Liver (tissue), 8 donors: ENCODE measurements at regions not wholly inside any gene's neighbourhood (a gene's known extent, or its start where the extent isn't known, plus 50 kb on each side); places are given as distances from the start of the nearest gene placed in this dataset.

ENCODE experiments used
- DNase-seq: peaks from one replicate; pipeline ENCODE4 v3.0.0-alpha.2; 2017; ENCODE audit warnings: low spot score
- H3K27ac ChIP-seq, 2 donors: one replicate each; pipeline ENCODE4 v1.7.0; 2013; ENCODE audit warnings: inconsistent platforms in 2 of 2, low read length in 2 of 2, control low read depth in 1 of 2, low read depth in 1 of 2, mild to moderate bottlenecking in 1 of 2
- H3K27me3 ChIP-seq, 4 donors: one replicate each; pipeline versions ENCODE4 v1.6.1 to v1.7.0; 2013; ENCODE audit warnings: low read length in 3 of 4, inconsistent platforms in 1 of 4, mild to moderate bottlenecking in 1 of 4, moderate library complexity in 1 of 4; ENCODE audit not compliant: control insufficient read depth in 4 of 4, insufficient read depth in 4 of 4
- H3K36me3 ChIP-seq, 4 donors: one replicate each; pipeline versions ENCODE4 v1.6.1 to v1.7.0; 2013; ENCODE audit warnings: low read length in 3 of 4, mild to moderate bottlenecking in 3 of 4, low read depth in 1 of 4, moderate library complexity in 1 of 4; ENCODE audit not compliant: control insufficient read depth in 4 of 4, insufficient read depth in 3 of 4
- H3K4me1 ChIP-seq, 4 donors: one replicate each; pipeline versions ENCODE4 v1.6.1 to v1.7.0; 2013; ENCODE audit warnings: low read length in 3 of 4, mild to moderate bottlenecking in 3 of 4, moderate library complexity in 1 of 4; ENCODE audit not compliant: control insufficient read depth in 4 of 4, insufficient read depth in 4 of 4
- H3K4me3 ChIP-seq, 3 donors: one replicate each; pipeline versions ENCODE4 v1.6.1 to v1.7.0; 2013; ENCODE audit warnings: low read length in 3 of 3, control low read depth in 1 of 3, low read depth in 1 of 3, mild to moderate bottlenecking in 1 of 3
- H3K9ac ChIP-seq, 2 donors: one replicate each; pipeline ENCODE4 v1.7.0; 2013; ENCODE audit warnings: low read length in 2 of 2, mild to moderate bottlenecking in 2 of 2, moderate library complexity in 2 of 2, control low read depth in 1 of 2, low read depth in 1 of 2
- H3K9me3 ChIP-seq, 4 donors: one replicate each; pipeline versions ENCODE4 v1.6.1 to v1.7.0; 2013; ENCODE audit warnings: low read length in 3 of 4; ENCODE audit not compliant: control insufficient read depth in 4 of 4
- EGR1 ChIP-seq, 2 donors: IDR thresholded peaks; 2 replicates each; pipeline ENCODE4 v1.6.1; 2016 to 2018; ENCODE audit warnings: antibody characterized with exemption in 2 of 2, low read depth in 2 of 2
- FOXA1 ChIP-seq: IDR thresholded peaks from 2 replicates; pipeline ENCODE4 v1.6.1; 2016; ENCODE audit warnings: antibody characterized with exemption
- FOXA2 ChIP-seq: IDR thresholded peaks from 2 replicates; pipeline ENCODE4 v1.6.1; 2016; ENCODE audit warnings: antibody characterized with exemption
- GABPA ChIP-seq, 2 donors: IDR thresholded peaks in 1 of 2; conservative IDR thresholded peaks in 1 of 2; 2 replicates each; pipeline ENCODE4 v1.6.1; 2016; ENCODE audit warnings: antibody characterized with exemption in 2 of 2, mild to moderate bottlenecking in 1 of 2, moderate library complexity in 1 of 2
- HNF4A ChIP-seq, 2 donors: conservative IDR thresholded peaks; 2 replicates each; pipeline ENCODE4 v1.6.1; 2016; ENCODE audit warnings: antibody characterized with exemption in 2 of 2, mild to moderate bottlenecking in 2 of 2
- HNF4G ChIP-seq: IDR thresholded peaks from 2 replicates; pipeline ENCODE4 v1.6.1; 2016; ENCODE audit warnings: antibody characterized with exemption
- JUND ChIP-seq, 2 donors: IDR thresholded peaks; 2 replicates each; pipeline ENCODE4 v1.6.1; 2016; ENCODE audit warnings: antibody characterized with exemption in 2 of 2
- NR2F2 ChIP-seq: IDR thresholded peaks from 2 replicates; pipeline ENCODE4 v1.6.1; 2016; ENCODE audit warnings: antibody characterized with exemption
- RAD21 ChIP-seq, 2 donors: IDR thresholded peaks; 2 replicates each; pipeline ENCODE4 v1.6.1; 2016; ENCODE audit warnings: antibody characterized with exemption in 2 of 2, mild to moderate bottlenecking in 2 of 2
- SP1 ChIP-seq: IDR thresholded peaks from 2 replicates; pipeline ENCODE4 v1.6.1; 2018; ENCODE audit warnings: antibody characterized with exemption, mild to moderate bottlenecking
- YY1 ChIP-seq: IDR thresholded peaks from 2 replicates; pipeline ENCODE4 v1.6.1; 2016; ENCODE audit warnings: antibody characterized with exemption, mild to moderate bottlenecking
- WGBS: extraction: QIAGEN DNeasy Blood & Tissue Kit; methylation state at CpG from one replicate; pipeline ENCODE4 v1.1.7; 2013; 5-methylcytosine and 5-hydroxymethylcytosine counted together
- TF ChIP-seq, protein P1 (sequence below): IDR thresholded peaks from 2 replicates; pipeline ENCODE4 v1.6.1; 2016; ENCODE audit warnings: antibody characterized with exemption
- TF ChIP-seq, protein P2 (sequence below): IDR thresholded peaks from 2 replicates; pipeline ENCODE4 v1.6.1; 2016; ENCODE audit warnings: antibody characterized with exemption
- TF ChIP-seq, protein P3 (sequence below): fragments of 150-350 bp; IDR thresholded peaks from 2 replicates; pipeline ENCODE4 v1.5.1; 2017; ENCODE audit warnings: improper control_type of control experiment, low read depth, low read length; ENCODE audit not compliant: missing input control
- TF ChIP-seq, protein P4 (sequence below): IDR thresholded peaks from 2 replicates; pipeline ENCODE4 v1.6.1; 2016; ENCODE audit warnings: antibody characterized with exemption, mild to moderate bottlenecking
- TF ChIP-seq, protein P5 (sequence below): IDR thresholded peaks from 2 replicates; pipeline ENCODE4 v1.6.1; 2016; ENCODE audit warnings: antibody characterized with exemption
- donor health status: healthy.
- donor health status: healthy.
- donor health status: healthy.
- donor health status: healthy.
- donor health status: healthy.

DNA sequence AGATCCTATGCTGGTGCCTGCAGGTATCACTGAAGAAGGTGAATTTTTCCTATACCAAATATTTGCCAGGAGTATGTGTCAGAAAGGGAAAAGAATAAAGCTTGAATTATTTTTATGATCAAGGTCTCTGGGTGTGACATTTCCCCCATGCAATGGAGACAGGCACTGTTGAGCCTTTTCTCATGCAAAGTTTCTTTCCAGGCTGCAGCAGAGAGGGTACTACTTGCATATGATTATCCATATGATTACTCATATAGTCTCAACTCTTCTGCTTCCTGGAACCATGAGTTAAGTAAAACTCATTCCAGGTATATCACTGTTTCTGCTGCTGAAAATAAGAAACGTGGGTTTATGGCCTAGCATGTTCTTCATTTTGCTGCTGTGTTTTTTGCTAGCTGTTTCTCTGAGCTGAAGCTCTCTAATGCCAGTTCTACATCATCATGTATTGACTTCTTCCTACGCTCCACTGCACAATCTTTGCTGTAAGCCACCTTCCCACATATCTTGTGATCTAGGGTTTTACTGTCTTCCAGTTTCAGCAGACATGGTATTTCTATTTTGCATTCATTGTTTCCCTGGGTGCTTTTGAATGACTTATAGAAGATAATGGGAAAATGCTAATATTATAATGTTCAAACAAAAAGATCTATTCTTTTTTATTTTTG, 278.7 kb upstream of the GPC6 start:
- H3K27me3 ChIP-seq, result no peaks in the 10 kb centered on the region
- H3K9ac ChIP-seq, result no peak overlapping the region
- WGBS, result 89% methylated on average over 2 of the region's 2 CpGs
- no peak overlapping the region for H3K27ac ChIP-seq
- H3K4me3 ChIP-seq, result no peak overlapping the region
- no peaks in the 10 kb centered on the region for H3K4me1 ChIP-seq
- DNase-seq, result no peak
- no peaks in the 10 kb centered on the region for H3K36me3 ChIP-seq
- no peaks in the 10 kb centered on the region for H3K9me3 ChIP-seq
- TF ChIP-seq RAD21 (IDR thresholded peaks at IDR 0.05) (no peak), FOXA2 (no peak), HNF4G (no peak), EGR1 (IDR thresholded peaks at IDR 0.05; ENCODE audit: low read depth in 2 of 2) (no peak), JUND (IDR thresholded peaks at IDR 0.05) (no peak), FOXA1 (no peak), GABPA (IDR thresholded peaks at IDR 0.05 in 1 of 2, conservative IDR thresholded peaks at IDR 0.05 in 1 of 2) (no peak), NR2F2 (no peak), SP1 (no peak), HNF4A (conservative IDR thresholded peaks at IDR 0.05) (no peak), YY1 (no peak)
- TF ChIP-seq, protein P1, sequence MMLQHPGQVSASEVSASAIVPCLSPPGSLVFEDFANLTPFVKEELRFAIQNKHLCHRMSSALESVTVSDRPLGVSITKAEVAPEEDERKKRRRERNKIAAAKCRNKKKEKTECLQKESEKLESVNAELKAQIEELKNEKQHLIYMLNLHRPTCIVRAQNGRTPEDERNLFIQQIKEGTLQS, result no peak
- TF ChIP-seq, protein P2, sequence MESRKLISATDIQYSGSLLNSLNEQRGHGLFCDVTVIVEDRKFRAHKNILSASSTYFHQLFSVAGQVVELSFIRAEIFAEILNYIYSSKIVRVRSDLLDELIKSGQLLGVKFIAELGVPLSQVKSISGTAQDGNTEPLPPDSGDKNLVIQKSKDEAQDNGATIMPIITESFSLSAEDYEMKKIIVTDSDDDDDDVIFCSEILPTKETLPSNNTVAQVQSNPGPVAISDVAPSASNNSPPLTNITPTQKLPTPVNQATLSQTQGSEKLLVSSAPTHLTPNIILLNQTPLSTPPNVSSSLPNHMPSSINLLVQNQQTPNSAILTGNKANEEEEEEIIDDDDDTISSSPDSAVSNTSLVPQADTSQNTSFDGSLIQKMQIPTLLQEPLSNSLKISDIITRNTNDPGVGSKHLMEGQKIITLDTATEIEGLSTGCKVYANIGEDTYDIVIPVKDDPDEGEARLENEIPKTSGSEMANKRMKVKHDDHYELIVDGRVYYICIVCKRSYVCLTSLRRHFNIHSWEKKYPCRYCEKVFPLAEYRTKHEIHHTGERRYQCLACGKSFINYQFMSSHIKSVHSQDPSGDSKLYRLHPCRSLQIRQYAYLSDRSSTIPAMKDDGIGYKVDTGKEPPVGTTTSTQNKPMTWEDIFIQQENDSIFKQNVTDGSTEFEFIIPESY, result no peak
- TF ChIP-seq, protein P3, sequence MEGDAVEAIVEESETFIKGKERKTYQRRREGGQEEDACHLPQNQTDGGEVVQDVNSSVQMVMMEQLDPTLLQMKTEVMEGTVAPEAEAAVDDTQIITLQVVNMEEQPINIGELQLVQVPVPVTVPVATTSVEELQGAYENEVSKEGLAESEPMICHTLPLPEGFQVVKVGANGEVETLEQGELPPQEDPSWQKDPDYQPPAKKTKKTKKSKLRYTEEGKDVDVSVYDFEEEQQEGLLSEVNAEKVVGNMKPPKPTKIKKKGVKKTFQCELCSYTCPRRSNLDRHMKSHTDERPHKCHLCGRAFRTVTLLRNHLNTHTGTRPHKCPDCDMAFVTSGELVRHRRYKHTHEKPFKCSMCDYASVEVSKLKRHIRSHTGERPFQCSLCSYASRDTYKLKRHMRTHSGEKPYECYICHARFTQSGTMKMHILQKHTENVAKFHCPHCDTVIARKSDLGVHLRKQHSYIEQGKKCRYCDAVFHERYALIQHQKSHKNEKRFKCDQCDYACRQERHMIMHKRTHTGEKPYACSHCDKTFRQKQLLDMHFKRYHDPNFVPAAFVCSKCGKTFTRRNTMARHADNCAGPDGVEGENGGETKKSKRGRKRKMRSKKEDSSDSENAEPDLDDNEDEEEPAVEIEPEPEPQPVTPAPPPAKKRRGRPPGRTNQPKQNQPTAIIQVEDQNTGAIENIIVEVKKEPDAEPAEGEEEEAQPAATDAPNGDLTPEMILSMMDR, result no peak
- TF ChIP-seq, protein P4, sequence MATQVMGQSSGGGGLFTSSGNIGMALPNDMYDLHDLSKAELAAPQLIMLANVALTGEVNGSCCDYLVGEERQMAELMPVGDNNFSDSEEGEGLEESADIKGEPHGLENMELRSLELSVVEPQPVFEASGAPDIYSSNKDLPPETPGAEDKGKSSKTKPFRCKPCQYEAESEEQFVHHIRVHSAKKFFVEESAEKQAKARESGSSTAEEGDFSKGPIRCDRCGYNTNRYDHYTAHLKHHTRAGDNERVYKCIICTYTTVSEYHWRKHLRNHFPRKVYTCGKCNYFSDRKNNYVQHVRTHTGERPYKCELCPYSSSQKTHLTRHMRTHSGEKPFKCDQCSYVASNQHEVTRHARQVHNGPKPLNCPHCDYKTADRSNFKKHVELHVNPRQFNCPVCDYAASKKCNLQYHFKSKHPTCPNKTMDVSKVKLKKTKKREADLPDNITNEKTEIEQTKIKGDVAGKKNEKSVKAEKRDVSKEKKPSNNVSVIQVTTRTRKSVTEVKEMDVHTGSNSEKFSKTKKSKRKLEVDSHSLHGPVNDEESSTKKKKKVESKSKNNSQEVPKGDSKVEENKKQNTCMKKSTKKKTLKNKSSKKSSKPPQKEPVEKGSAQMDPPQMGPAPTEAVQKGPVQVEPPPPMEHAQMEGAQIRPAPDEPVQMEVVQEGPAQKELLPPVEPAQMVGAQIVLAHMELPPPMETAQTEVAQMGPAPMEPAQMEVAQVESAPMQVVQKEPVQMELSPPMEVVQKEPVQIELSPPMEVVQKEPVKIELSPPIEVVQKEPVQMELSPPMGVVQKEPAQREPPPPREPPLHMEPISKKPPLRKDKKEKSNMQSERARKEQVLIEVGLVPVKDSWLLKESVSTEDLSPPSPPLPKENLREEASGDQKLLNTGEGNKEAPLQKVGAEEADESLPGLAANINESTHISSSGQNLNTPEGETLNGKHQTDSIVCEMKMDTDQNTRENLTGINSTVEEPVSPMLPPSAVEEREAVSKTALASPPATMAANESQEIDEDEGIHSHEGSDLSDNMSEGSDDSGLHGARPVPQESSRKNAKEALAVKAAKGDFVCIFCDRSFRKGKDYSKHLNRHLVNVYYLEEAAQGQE, result no peak

DNA sequence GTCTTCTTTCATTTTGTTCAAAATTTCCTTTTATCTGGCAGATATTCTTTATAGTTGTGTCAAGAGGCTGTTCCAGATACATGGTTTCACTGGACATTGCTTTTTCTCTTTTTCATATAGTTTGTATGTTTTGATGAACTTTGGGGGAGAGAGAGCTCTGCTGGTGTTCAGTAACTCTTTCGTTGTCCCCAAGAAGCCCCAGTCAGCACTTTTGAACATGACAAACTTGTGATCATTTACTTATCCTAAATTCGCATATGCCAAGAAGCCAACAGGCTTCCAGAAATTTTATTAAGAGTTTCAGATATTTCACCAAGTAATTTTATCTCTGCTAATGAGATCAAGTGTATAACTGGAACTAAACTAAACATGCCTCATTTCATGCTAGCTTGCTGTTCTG, 275.8 kb upstream of the GPC6 start:
- H3K36me3 ChIP-seq, result no peaks in the 10 kb centered on the region
- no peaks in the 10 kb centered on the region for H3K9me3 ChIP-seq
- DNase-seq, result no peak
- H3K9ac ChIP-seq, result no peak overlapping the region
- no peak overlapping the region for H3K4me3 ChIP-seq
- H3K27me3 ChIP-seq, result no peaks in the 10 kb centered on the region
- H3K4me1 ChIP-seq, result no peaks in the 10 kb centered on the region
- H3K27ac ChIP-seq, result no peak overlapping the region
- WGBS, result 87% methylated on average over 2 of the region's 2 CpGs
- TF ChIP-seq SP1 (no peak), FOXA1 (no peak), HNF4A (conservative IDR thresholded peaks at IDR 0.05) (no peak), GABPA (IDR thresholded peaks at IDR 0.05 in 1 of 2, conservative IDR thresholded peaks at IDR 0.05 in 1 of 2) (no peak), EGR1 (IDR thresholded peaks at IDR 0.05; ENCODE audit: low read depth in 2 of 2) (no peak), RAD21 (IDR thresholded peaks at IDR 0.05) (no peak), FOXA2 (no peak), YY1 (no peak), JUND (IDR thresholded peaks at IDR 0.05) (no peak), NR2F2 (no peak)
- TF ChIP-seq, protein P1, result no peak
- TF ChIP-seq, protein P3, result no peak
- TF ChIP-seq, protein P4, result no peak
- TF ChIP-seq, protein P5, sequence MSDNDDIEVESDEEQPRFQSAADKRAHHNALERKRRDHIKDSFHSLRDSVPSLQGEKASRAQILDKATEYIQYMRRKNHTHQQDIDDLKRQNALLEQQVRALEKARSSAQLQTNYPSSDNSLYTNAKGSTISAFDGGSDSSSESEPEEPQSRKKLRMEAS, result no peak
